Amniotic stem cell (primary cell): ENCODE measurements at regions not wholly inside any gene's neighbourhood (a gene's known extent, or its start where the extent isn't known, plus 50 kb on each side); places are given as distances from the start of the nearest gene placed in this dataset.
"Not testable (repeated sequence)": the region's sequence is repeated elsewhere in the genome, so short reads cannot be mapped to it uniquely, and the experiment has no call there.

ENCODE experiments used
- DNase-seq: peaks from one replicate; lab custom pipeline; 2025; lab: John Stamatoyannopoulos, UW

GRCh38 chr11:29244355-29244754 is 772.5 kb downstream of the KCNA4 start:
- no peak for DNase-seq

- DNase-seq, result no peak
Observed at GRCh38 chr11:29243616-29244015, 773.2 kb downstream of the KCNA4 start.

DNA sequence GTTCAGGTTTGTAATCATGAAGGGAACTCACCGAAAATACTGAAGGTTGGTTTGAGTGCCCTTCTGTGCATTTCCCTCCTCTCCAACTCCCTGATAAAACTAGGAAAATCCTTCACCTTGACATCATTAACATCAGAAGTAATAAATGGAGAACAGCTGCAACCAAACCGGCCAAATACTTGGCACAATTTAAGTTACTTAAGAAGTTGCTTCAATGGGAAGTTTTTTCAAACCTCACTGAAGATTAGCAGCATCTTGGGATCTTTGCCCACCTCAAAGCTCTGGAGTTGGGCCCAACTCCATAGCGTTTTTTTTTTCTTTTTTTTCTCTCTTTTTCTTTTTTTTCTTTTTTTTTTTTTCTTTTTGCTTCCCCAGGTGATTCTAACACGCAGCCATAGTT is 784.8 kb downstream of the KCNA4 start:
- DNase-seq, result no peak

DNA sequence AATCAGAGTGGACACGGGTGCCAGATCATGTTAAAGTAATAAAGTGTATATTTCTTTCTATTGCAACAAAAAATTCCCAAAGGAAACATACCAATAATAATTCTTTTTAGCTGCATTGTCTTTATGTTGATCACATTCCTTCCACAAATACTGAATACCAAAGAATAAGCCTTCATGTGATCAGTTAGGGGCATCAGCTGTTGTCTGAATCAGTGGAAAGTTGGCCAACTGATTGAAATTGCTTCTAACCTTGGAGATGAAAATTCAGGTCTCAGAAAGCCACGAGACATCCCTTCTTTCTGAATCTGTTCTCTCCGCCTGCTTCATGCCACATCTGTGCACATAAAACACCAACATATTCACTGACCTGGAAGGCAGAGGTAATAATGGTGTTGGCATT is 785.2 kb downstream of the KCNA4 start:
- no peak for DNase-seq

GRCh38 chr11:29227811-29228210 is 789.0 kb downstream of the KCNA4 start:
- DNase-seq, result no peak

DNA sequence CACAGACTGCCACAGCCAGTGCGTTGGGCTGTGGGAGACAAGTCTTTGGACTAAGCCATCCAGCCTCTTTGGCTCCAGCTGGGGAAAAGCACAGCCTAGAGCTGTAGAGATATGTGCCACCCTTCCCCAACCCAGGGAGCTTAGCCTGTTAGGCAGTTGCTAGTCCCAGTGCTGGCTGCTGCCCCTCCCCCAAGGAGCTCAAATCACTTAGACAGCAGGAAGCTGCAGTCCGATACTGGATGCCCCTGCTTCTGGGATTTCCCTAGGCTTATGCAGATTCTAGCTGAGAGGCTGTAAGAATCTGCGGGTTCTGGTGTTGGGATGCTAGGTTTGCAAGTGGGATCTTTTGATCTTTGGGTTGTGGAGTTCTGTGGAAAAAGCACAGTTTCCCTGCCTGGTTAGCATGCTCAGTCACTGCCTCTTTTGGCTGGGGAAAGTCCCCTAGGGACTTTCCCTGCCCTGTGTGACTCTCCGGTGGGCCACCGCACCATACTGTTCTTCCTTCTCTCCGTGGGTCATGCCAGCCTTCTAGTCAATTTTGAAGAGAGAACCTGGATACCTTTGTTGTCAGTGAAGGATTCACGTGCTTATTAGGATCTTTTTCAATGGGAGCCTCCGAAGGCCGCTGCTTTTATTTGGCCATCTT is 792.0 kb downstream of the KCNA4 start:
- no peak for DNase-seq

GRCh38 chr11:29219531-29219930 is 797.3 kb downstream of the KCNA4 start:
- DNase-seq, result not testable (repeated sequence)

DNA sequence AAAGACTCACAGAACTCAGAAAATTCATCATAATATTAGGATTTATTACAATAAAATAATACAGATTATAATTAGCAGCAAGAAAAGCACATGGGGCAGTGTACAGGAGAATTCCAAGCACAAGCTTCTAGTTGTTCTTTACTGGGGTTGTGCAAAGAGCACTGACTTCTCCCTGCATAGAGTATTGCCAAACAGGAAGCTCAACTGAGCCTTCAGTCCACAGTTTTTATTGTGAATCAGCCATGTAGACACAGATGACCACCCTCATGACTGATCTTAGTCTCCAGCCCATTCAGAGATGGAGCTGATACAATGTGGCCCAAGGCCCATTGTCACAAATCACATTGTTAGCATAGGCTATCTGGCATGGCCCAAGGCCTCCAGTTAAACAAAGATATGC is 798.9 kb downstream of the KCNA4 start:
- DNase-seq, result no peak

DNA sequence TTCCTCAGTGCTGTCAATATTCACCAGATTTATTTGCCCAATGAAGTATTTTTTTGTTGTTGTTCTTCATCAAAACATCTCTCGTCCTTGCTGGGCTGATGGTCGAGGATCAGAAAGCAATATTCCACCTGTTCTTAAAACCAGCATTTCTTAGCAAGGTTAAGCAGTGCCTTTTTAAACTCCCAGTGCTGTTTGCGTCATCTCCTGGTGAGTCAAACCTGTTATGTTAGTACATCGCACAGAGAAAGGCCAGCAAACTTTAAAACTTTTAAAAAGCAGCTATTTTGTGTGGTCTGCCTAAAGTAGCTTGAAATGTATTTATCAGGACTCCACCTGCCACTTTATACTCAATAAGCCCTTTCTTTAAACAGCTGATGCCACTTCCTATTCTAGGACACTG is 802.0 kb downstream of the KCNA4 start:
- no peak for DNase-seq

DNA sequence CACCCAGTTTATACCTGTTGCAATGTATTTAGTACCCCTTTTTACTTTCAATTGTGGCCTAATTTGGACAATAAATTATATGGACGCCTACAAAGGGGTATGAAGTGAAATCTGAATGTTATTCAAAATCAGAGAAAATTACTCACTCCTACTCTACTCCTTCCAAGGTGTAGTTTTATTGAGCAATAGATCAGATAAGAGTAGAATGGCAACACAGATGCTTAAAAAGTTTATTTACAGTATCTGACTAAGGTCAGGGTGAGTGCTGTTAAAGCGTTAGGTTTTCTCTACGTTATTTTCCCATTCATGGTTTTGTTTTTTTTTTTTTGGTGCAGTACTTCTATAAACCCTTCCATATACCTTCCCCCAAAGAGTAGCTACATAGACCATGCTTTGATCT is 805.6 kb downstream of the KCNA4 start:
- DNase-seq, result no peak

DNA sequence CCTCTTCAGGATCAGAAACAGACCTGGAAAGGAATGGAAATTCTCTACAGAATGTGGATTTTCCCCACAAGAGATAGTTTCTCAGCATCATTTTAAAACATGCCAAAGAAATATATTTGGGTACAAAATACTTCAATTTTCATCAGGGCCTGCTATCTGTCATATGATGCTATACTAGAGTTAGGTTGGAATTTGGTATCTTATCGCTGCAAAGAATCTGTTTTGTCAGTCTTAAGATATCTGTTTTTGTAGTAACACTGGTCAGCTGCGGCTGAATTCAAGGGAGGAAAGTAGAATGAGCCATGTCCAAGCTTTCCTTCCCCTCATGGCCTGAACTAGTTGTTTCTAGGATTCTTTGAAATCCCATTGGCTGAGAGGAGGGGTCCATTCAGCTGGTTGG is 806.4 kb downstream of the KCNA4 start:
- no peak for DNase-seq

- DNase-seq, result no peak
Observed at GRCh38 chr11:29208117-29208516, 808.7 kb downstream of the KCNA4 start.

DNA sequence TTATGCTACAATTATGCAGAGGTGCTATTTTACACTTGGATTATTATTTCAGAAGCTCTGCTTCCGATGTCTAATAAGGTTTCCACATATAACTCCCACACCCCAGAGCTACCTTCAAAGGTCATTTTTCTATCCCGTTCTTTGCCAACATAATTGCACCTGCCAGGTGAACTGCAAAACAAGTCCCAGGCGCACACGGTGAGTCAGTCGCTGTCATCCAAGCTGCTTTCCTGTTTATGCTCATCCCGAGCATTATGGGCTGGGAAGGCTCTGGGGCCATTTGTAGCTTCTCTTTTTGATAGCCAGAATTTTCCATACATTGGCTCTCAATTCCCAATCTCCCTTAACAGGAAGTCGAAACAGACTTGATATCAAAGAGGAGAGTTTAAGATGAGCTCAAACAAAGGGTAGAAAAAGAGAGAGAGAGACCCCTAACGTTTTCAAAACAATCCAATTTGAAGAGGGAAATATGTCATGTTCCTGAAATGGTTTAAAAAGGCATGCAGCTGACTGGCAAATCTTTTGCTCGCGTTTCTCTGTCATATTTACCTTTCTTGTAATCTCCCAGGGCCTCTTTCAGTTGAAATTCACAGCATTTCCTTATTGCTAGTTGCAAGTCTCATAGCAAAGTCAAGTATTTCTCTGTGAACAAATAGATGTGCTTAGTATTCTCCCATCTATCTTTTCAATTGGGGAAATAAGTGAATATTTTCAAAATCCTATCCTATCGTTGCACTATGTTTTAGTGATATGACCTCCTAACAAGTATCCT is 815.9 kb downstream of the KCNA4 start:
- DNase-seq, result no peak

DNA sequence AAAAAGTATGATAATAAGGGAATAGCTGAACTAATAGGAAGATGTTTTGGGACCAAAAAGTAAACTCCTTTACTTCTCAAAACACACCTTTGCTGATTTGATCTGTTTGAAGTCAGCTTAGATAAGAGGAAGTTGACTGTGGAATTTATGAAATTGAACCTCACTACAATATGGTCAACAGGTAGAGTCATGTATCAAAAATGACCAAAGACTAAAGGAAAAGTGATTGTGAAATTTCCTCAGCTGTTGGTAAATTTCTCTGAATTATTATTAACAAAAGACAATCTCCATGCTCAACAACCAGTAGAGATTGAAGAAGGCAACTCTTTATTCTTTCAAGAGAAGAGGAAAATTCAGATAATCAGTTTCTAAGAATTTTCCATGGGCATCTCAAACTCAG is 826.5 kb downstream of the KCNA4 start:
- DNase-seq, result no peak

GRCh38 chr11:29187215-29187614 is 829.6 kb downstream of the KCNA4 start:
- DNase-seq, result no peak

DNA sequence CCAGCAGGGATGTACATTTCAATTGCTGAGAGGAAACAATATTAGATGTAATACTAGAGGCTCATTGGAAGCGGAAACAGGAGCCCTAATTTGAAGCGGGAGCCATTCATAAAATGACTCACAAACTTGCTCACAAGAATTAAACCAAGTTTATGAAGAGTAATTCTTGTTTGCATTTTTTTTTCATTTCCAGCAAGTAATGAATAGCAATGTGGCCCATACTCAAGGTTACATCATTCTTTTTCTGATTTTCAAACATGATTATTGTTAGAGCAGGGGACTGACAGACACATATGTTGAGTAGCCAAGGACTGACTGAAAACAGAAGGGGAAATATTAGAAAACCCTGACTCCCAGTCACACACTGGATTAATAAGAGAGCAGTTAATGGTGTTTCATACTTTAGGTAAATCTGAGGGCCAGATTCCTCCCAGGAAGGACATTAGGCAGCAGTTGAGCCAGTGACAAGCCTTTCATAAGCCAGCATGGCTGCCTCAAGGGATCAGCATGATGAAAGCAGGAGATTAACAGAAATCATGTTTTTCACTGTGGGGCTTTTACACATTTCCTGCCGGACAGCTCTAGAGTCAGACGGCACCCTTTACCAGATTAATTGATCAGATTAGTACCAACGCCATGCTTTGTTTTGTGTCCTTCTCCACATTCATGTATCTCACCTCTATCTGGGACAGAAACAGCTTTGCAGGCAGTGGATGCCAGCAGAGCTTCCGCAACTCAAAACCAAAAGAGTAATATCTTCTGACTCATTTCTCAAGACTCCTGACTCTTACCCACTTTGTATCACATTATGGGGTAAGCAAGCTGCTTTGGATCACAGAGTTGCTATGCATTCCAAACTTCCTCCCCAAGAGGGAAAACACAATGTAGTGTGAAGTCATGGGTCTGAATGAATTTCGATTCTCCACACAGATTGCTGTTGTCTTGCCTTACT is 831.6 kb downstream of the KCNA4 start:
- DNase-seq, result peak; percentile 58

GRCh38 chr11:29183301-29183700 is 833.5 kb downstream of the KCNA4 start:
- DNase-seq, result no peak

DNA sequence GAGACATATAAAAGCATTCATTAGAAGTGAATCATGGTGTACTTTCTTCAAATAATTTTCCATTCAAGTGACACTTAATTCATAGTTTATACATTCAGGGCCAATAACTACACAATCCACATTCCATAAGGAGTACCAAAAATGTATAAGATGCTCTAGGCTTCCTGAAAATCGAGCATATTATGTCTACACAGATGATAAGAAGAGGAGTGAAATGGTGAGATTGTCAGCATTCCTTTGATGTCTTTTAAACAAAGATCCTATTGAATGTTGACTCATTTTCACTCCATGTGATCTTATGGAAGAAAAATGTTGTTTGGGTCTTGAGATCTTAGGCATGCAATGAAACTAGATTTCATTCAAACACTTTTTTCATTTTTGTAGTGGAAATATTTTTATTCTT is 843.2 kb downstream of the KCNA4 start:
- DNase-seq, result peak; percentile 57

GRCh38 chr11:29171360-29171950 is 845.4 kb downstream of the KCNA4 start:
- DNase-seq, result no peak

DNA sequence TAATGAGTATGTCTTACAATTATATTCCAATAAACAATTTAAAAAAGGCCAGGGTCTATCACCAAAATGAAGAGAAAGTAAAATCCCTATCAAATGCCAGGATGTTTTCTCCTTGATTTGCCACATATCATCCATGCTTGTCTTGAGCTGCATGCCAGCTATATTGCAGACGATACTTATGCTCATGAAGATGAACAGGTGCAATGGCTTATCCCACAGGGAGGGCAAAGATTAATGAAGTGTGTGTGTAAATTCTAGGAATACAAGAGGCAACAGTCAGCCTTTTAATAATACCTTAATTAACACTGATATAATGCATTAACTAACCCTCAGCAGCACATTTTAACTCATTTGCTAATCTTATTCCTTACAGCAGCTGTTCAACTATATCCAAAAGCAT is 850.5 kb downstream of the KCNA4 start:
- DNase-seq, result no peak

GRCh38 chr11:29163231-29163630 is 853.6 kb downstream of the KCNA4 start:
- DNase-seq, result no peak

- no peak for DNase-seq
Observed at GRCh38 chr11:29162491-29162890, 854.3 kb downstream of the KCNA4 start.
